NCI-H226 (cell line): ENCODE measurements at regions not wholly inside any gene's neighbourhood (a gene's known extent, or its start where the extent isn't known, plus 50 kb on each side); places are given as distances from the start of the nearest gene placed in this dataset.

ENCODE experiments used
- DNase-seq: peaks from one replicate; pipeline ENCODE4 v3.0.0-alpha.2; 2015

DNA sequence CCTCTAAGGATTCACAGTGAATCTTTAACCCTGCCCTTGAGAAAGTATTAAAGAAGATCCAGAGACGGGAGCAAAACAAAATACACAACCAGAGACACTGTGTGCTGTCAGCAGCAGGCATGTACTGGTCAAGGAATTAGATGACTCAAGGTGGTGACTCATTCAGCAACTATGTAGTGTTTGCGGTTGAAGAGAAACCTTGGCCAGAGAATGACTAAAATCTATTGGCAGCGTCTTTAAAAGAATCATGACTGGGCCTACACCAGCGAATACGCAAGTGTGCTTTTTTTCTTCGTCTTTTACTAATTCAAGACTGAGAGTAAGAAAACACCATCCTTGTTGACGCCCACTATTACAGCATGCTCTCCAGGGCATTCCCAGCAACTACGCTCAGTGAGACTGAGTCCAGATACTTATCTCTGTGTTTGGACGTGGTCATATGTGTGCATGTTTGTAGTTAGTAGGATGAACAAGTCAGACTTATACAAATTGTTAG is 72.4 kb upstream of the BACH2 start:
- DNase-seq = peak; percentile 99

DNA sequence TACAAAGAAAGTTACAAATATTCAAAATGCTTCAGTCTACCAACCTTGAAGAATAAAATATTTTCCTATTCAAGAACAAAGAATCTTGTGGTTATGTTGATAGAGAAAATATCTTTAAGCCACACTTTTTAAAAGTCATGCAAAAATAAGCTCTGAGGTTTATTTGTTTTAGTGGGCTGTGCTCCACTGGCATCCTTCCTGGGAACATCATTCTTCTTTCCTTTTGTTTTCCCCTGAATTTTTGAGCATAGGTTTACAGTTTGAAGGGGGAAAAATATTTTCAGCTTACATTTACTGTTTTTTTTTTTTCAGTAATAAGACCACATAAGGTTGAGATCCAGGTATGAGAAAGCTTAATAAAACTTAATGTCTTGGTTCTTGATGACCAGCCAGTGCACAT is 72.0 kb upstream of the BACH2 start:
- peak; percentile 48 for DNase-seq

DNA sequence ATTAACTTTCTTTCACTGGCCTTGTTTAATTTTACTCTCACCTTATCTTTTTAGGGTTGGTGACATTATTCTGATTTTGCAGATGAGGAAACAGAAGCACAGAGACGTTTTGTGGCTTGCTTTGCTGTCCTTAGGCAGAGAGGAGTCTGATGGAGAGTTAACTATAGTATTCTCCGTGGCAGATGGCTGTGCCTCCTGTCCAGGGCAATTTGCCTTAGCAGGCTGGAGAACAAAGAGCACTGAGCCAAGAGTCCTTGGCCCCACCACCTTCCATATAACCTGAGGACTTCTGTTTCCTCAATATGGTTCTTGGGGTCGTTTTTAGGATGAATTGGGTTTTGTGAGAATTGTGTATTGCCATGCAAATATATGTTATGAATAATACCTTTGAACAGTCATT is 71.4 kb upstream of the BACH2 start:
- no peak for DNase-seq

DNA sequence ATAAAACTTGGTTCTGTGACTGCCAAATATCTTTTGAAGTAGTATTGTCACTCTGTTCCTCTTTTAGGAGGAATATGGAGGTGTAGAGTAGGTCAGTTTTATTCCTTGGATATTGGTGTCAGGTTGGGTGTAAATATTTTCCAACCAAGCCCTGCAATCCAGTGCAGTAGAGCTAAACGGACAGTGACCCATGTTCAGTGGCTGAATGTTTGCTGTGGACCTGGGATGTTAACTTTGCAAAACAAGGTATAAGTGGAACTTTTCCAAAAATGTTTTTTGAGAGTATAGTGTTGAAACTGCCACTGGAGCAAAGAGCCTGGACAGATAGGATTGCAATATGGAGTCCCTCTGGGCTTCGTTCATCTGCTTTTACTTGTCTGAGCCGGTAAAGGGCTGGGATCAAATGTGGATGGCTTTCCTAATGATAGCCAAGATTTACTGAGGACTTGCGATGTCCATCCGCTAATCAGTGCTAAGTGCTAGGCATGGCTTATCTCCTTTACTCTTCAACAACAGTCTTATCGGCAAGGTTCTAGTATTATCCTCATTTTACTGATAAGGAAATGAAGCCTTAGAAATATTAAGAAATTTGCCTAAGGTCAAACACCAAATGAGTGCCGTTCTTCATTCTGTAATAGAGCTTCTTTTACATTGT is 69.0 kb upstream of the BACH2 start:
- DNase-seq = no peak

DNA sequence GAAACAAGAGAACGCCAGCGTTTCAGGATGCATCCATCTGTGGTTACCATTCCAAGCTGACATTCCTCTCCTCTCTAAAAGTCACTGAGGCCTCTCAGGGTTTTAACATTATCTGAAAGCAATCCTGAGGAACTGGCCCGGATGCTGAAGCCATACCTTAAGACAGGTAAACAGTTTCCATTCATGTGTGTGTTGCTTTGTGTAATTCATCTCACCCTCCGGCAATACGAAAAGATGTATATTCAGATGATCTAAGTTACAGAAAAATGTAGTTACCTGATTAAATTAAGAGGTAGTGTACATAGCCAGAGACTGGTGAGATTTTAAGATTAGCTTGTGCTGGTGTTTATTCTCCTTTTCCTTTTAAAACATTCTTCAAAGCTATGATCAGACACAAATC is 68.4 kb upstream of the BACH2 start:
- no peak for DNase-seq

- DNase-seq = no peak
Measured at GRCh38 chr6:90364286-90364685, 67.6 kb upstream of the BACH2 start.

DNA sequence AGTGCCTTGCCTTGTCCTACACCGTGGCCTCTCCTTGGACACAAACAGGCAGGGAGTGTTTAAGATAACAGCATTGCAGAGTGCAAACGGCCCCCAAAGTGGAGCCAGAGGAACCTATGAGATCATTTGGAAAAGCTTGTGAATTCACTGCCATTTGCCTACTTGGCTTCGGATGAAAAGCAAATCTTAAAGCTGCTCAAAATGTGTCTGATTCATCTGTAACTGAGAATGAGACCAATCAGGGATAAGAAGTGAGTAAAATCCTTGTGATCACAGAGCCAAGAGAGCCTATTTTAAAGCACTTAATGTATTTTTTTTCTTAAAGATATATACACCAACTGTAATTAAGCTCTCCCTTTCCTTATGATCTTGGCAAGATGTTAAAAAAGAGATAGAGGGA is 65.7 kb upstream of the BACH2 start:
- DNase-seq = peak; percentile 23

DNA sequence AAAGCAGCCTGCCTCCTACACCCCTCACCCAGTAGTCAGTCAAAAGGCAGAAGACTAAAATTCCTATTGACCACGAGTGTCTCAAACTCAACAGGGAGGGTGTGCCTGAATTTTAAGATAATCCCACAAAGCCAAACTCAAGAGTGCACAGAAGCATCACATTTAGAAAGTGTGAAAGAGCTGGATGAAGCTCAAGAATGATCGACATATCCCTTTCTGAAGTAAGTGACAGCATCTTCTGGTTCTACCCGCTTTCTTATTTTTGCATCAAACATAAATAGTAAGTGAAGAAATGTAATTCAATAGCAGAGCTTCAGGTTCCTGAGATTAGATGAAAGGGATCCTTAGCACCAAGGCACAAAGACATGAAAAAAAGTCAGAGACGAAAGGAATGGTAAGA is 64.5 kb upstream of the BACH2 start:
- no peak for DNase-seq

DNA sequence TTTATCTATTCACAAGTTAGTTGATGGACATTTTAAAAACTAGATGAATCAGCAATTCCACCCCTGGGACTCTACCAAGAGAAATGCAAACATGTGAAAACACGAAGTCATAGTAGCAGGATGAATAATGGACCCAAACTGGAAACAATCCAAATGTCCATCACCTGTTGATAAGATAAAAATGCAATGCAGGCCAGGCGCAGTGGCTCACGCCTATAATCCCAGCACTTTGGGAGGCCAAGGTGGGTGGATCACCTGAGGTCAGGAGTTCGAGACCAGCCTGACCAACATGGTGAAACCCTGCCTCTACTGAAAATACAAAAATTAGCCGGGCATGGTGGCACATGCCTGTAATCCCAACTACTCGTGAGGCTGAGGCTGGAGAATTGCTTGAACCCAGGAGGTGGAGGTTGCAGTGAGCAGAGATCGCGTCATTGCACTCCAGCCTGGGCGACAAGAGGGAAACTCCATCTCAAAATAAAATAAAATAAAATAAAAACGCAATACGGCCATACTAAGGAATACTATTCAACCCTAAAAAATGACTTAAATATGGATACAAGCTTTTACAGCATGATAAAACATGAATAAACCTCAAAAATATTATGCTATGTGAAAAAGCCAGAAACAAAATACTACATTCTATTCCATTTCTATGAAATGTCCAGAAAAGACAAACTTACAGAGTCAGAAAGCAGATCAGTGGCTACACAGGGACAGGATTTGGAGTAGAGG is 61.6 kb upstream of the BACH2 start:
- DNase-seq = peak; percentile 74

DNA sequence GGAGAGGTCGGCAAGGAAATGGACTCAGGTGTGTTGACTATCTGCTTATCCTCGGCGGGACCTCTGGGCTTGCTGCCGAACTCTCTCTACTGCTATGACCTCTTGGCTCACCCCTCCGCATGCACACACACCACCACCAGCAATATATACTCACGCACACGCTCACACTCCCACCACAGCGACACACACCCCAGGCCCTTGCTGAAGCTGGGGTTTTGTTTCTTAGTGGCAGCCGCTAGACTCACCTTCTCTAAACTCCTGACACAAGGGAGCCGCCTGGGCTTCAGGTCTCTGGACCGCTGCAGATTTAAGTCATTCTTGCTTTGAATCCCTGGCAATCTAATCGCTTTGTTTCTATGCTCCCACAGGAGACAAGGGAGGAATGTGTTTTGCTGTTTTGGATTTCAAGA is 59.4 kb upstream of the BACH2 start:
- no peak for DNase-seq

GRCh38 chr6:90354961-90355360 is 58.3 kb upstream of the BACH2 start:
- DNase-seq = no peak

DNA sequence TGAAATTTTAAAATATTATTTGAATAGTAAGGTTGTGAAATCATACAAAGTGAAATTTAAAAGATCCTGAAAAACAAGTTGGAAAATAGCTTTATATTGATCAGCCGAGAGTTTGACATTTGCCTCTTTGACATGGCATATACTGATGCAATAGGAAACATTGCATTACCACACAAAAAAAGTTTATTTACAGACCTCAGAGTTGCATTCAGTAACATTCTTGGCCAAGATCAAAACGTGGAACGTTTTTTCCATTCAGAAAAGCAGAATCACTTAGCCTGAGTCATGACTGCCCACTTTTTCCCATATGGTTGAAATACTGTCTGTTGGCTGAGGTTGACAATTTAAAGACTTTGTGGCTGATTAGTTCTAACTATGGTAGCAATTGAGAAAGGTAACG is 55.1 kb upstream of the BACH2 start:
- no peak for DNase-seq

- no peak for DNase-seq
Measured at GRCh38 chr6:90350689-90351554, 54.3 kb upstream of the BACH2 start.

- DNase-seq = peak; percentile 13
Measured at GRCh38 chr6:90347411-90347851, 50.8 kb upstream of the BACH2 start.

- DNase-seq = no peak
Measured at GRCh38 chr6:90346729-90347128, 50.1 kb upstream of the BACH2 start.
